GM12878 (cell line): ENCODE measurements at regions not wholly inside any gene's neighbourhood (a gene's known extent, or its start where the extent isn't known, plus 50 kb on each side); places are given as distances from the start of the nearest gene placed in this dataset.

Experiments
- ATAC-seq: fragments of 200-7000 bp; cut with Tn5 transposase; 3 replicates; pipeline ENCODE4 v1.9.1; 2020; ENCODE audit warnings: mild to moderate bottlenecking, moderate library complexity
- BruUV-seq: library from RNA; stranded (reverse); fragments of 400-500 nt; replicated peaks from 2 replicates; lab custom pipeline; 2021; lab: Mats Ljungman, UMichigan
- CTCF ChIA-PET: fragments of 300-600 bp; sonication (Branson Sonifier 250); formaldehyde crosslinking; extraction: SDS; loops from one replicate; lab custom pipeline; 2021; ENCODE audit warnings: inconsistent platforms; lab: Yijun Ruan, JAX
- POLR2A ChIA-PET: fragments of 350-600 bp; formaldehyde crosslinking; extraction: SDS; loops from one replicate; lab custom pipeline; 2021; ENCODE audit warnings: inconsistent platforms; lab: Charles Lee
- RAD21 ChIA-PET: fragments of 300-600 bp; sonication (Branson Sonifier 250); formaldehyde crosslinking; loops from one replicate; lab custom pipeline; 2023; ENCODE audit warnings: antibody characterized with exemption; ENCODE audit not compliant: unreplicated experiment; lab: Charles Lee
- SMC1A ChIA-PET: fragments of 300-600 bp; sonication (Branson Sonifier 250); formaldehyde crosslinking; loops from one replicate; lab custom pipeline; 2023; ENCODE audit not compliant: unreplicated experiment, uncharacterized antibody; lab: Charles Lee
- DNase-seq: peaks from one replicate; pipeline ENCODE4 v3.0.0-alpha.2; 2011; ENCODE audit warnings: low read depth, low spot score
- FAIRE-seq: peaks from 3 replicates; lab custom pipeline; 2011; peaks lifted over from hg19 to GRCh38; lab: Jason Lieb, UNC
- H2AFZ ChIP-seq: 2 replicates; pipeline ENCODE4 v1.6.0; 2011; ENCODE audit warnings: low read depth, low read length, control low read depth; ENCODE audit not compliant: control insufficient read depth
- H3K27ac ChIP-seq: 2 replicates; pipeline ENCODE4 v1.5.1; 2011; ENCODE audit warnings: control low read depth; ENCODE audit not compliant: control insufficient read depth, insufficient read depth
- H3K27me3 ChIP-seq, 2 experiments: replicated peaks in 1 of 2; 2 replicates each; pipeline versions ENCODE4 v1.6.0 to v1.6.1; 2011; ENCODE audit warnings: low read length in 1 of 2; ENCODE audit not compliant: control insufficient read depth in 2 of 2, insufficient read depth in 2 of 2
- H3K36me3 ChIP-seq, 2 experiments: 2 replicates each; pipeline ENCODE4 v1.5.1; 2011; ENCODE audit warnings: low read length in 1 of 2; ENCODE audit not compliant: control insufficient read depth in 2 of 2, insufficient read depth in 2 of 2
- H3K4me1 ChIP-seq: 2 replicates; pipeline ENCODE4 v1.6.1; 2011; ENCODE audit warnings: mild to moderate bottlenecking, low read length, moderate library complexity, mixed read lengths; ENCODE audit not compliant: control insufficient read depth, insufficient read depth
- H3K4me2 ChIP-seq: 2 replicates; pipeline ENCODE4 v1.6.0; 2011; ENCODE audit warnings: control low read depth; ENCODE audit not compliant: control insufficient read depth, insufficient read depth
- H3K4me3 ChIP-seq: fragments of 200-600 bp; sonication (generic); 2 replicates; pipeline ENCODE4 v1.5.1; 2016
- H3K79me2 ChIP-seq: 2 replicates; pipeline ENCODE4 v1.6.0; 2011; ENCODE audit warnings: low read length; ENCODE audit not compliant: control insufficient read depth, insufficient read depth
- H3K9ac ChIP-seq: 2 replicates; pipeline ENCODE4 v1.8.0; 2011; ENCODE audit warnings: low read length, control low read depth, mixed read lengths; ENCODE audit not compliant: control insufficient read depth, insufficient read depth
- H3K9me3 ChIP-seq: replicated peaks from 3 replicates; pipeline ENCODE4 v1.5.1; 2011; ENCODE audit warnings: mild to moderate bottlenecking, low read length; ENCODE audit not compliant: control insufficient read depth, insufficient read depth
- H4K20me1 ChIP-seq: 2 replicates; pipeline ENCODE4 v1.6.0; 2011; ENCODE audit not compliant: control insufficient read depth, insufficient read depth
- CEBPB ChIP-seq, 2 experiments: fragments of 150-350 bp in 1 of 2; IDR thresholded peaks; 2 replicates each; pipeline ENCODE4 v1.6.1; 2012 to 2014; ENCODE audit warnings: low read depth in 2 of 2, low read length in 2 of 2, borderline replicate concordance in 1 of 2, inconsistent platforms in 1 of 2
- CEBPZ ChIP-seq: fragments of 150-350 bp; IDR thresholded peaks from 2 replicates; pipeline ENCODE4 v1.6.1; 2016; ENCODE audit warnings: low read depth, low read length
- CREM ChIP-seq: IDR thresholded peaks from 2 replicates; pipeline ENCODE4 v1.6.1; 2014; ENCODE audit warnings: antibody characterized with exemption, low read depth
- EED ChIP-seq: sonication (generic); IDR thresholded peaks from 2 replicates; pipeline ENCODE4 v1.6.1; 2016; ENCODE audit warnings: antibody characterized with exemption, low read depth
- HDAC2 ChIP-seq: fragments of 200-600 bp; sonication (generic); IDR thresholded peaks from 2 replicates; pipeline ENCODE4 v1.6.1; 2017
- MTA2 ChIP-seq: fragments of 450-650 bp; IDR thresholded peaks from 2 replicates; pipeline ENCODE4 v1.6.1; 2016; ENCODE audit warnings: low read depth, mild to moderate bottlenecking, moderate library complexity
- MYC ChIP-seq: IDR thresholded peaks from 2 replicates; pipeline ENCODE4 v1.6.1; 2011; ENCODE audit warnings: mild to moderate bottlenecking, low read length, moderate library complexity, inconsistent platforms; ENCODE audit not compliant: insufficient read depth, insufficient replicate concordance, insufficient read length, severe bottlenecking
- RB1 ChIP-seq: fragments of 450-650 bp; formaldehyde crosslinking; IDR thresholded peaks from 2 replicates; pipeline ENCODE4 v1.6.1; 2017; ENCODE audit warnings: mild to moderate bottlenecking, borderline replicate concordance
- RUNX3 ChIP-seq: IDR thresholded peaks from 2 replicates; pipeline ENCODE4 v1.6.1; 2012; ENCODE audit warnings: low read length, inconsistent platforms
- SUZ12 ChIP-seq: fragments of 200-600 bp; sonication (generic); IDR thresholded peaks from one replicate; pipeline ENCODE4 v1.6.1; 2018; ENCODE audit warnings: antibody characterized with exemption, mild to moderate bottlenecking; ENCODE audit not compliant: unreplicated experiment
- TAF1 ChIP-seq: IDR thresholded peaks from 2 replicates; pipeline ENCODE4 v1.6.1; 2011; ENCODE audit warnings: mild to moderate bottlenecking, low read depth, low read length, borderline replicate concordance
- ZNF384 ChIP-seq: IDR thresholded peaks from 2 replicates; pipeline ENCODE4 v1.6.1; 2012; ENCODE audit warnings: low read depth, mild to moderate bottlenecking, low read length, improper control_type of control experiment, borderline replicate concordance
- ZNF687 ChIP-seq: fragments of 450-650 bp; IDR thresholded peaks from 2 replicates; pipeline ENCODE4 v1.6.1; 2017; ENCODE audit warnings: mild to moderate bottlenecking, moderate library complexity
- WGBS: methylation state at CpG from one replicate; pipeline ENCODE4 v1.1.6; 2016; ENCODE audit warnings: low lambda C conversion rate; ENCODE audit not compliant: insufficient replicate concordance, insufficient coverage; ENCODE audit errors: missing lambda C conversion rate; 5-methylcytosine and 5-hydroxymethylcytosine counted together
- in situ Hi-C: fragments of 300-500 bp; cut with MboI; formaldehyde crosslinking; loops from 9 replicates; pipeline ENCODE4 v1.14.3; 2018; ENCODE audit warnings: mixed read lengths
- intact Hi-C: fragments of 100-400 bp; cut with micrococcal nuclease; formaldehyde crosslinking; loops from one replicate; pipeline ENCODE4 v1.14.2; 2022; ENCODE audit not compliant: unreplicated experiment
- TF ChIP-seq, protein P1 (sequence below): fragments of 450-650 bp; IDR thresholded peaks from 2 replicates; pipeline ENCODE4 v1.6.1; 2017; ENCODE audit warnings: borderline replicate concordance

GRCh38 chr2:143893371-143893770 lies 626.5 kb downstream of the ZEB2 start:
- no TSS peak for BruUV-seq
- RAD21 ChIA-PET: no interaction called here
- CTCF ChIA-PET: no interaction called here
- Histone ChIP-seq H3K9ac (no peak overlapping the region), H3K4me2 (no peak overlapping the region), H3K36me3 (no peaks in the 10 kb centered on the region), H3K4me1 (no peaks in the 10 kb centered on the region), H3K27me3 (no peaks in the 10 kb centered on the region), H2AFZ (no peak overlapping the region), H3K4me3 (no peak overlapping the region), H3K79me2 (no peaks in the 10 kb centered on the region), H3K9me3 (no peaks in the 10 kb centered on the region), H4K20me1 (no peaks in the 10 kb centered on the region), H3K27ac (no peak overlapping the region)
- DNase-seq (no peak), FAIRE-seq (no peak), ATAC-seq (no peak)
- POLR2A ChIA-PET: no interaction called here
- intact Hi-C loops (no loop called here), in situ Hi-C loops (no loop called here)
- 92% methylated on average over 3 of the region's 3 CpGs for WGBS
- SMC1A ChIA-PET: no interaction called here
- TF ChIP-seq CEBPB (IDR thresholded peaks at IDR 0.05; ENCODE audit: borderline replicate concordance in 1 of 2, low read depth in 2 of 2, low read length in 2 of 2) (no peak), EED (no peak), CEBPZ (no peak), ZNF687 (no peak), MTA2 (no peak), SUZ12 (no peak), RB1 (no peak), TAF1 (no peak), ZNF384 (no peak), HDAC2 (no peak), MYC (no peak), RUNX3 (no peak), CREM (no peak)
- TF ChIP-seq, protein P1, sequence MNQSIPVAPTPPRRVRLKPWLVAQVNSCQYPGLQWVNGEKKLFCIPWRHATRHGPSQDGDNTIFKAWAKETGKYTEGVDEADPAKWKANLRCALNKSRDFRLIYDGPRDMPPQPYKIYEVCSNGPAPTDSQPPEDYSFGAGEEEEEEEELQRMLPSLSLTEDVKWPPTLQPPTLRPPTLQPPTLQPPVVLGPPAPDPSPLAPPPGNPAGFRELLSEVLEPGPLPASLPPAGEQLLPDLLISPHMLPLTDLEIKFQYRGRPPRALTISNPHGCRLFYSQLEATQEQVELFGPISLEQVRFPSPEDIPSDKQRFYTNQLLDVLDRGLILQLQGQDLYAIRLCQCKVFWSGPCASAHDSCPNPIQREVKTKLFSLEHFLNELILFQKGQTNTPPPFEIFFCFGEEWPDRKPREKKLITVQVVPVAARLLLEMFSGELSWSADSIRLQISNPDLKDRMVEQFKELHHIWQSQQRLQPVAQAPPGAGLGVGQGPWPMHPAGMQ: no peak
